ENCODE measurements at regions not wholly inside any gene's neighbourhood (a gene's known extent, or its start where the extent isn't known, plus 50 kb on each side); places are given as distances from the start of the nearest gene placed in this dataset.

GRCh38 chr18:11305507-11305906 is 156.1 kb upstream of the PIEZO2 start:
- H3K9me3 ChIP-seq (ENCODE audit: control insufficient read depth in 1 of 2, insufficient read depth in 1 of 2, low read length in 2 of 2) = peaks cover 0 to 14% of the 10 kb centered on the region in 2 experiments
- intact Hi-C loops (cut with DNase I, micrococcal nuclease) = no loop called here
- no peaks in the 10 kb centered on the region for H3K36me3 ChIP-seq (ENCODE audit: insufficient read depth, low read length)
- no peak overlapping the region for H3K27ac Mint-ChIP-seq
- no peak for DNase-seq
- H3K4me3 Mint-ChIP-seq = no peak overlapping the region
- H3K27me3 Mint-ChIP-seq = peaks cover 4% of the 10 kb centered on the region
- ChIA-PET CTCF (no interaction called here), POLR2A (no interaction called here)
- H3K4me1 Mint-ChIP-seq (ENCODE audit: low read depth) = no peaks in the 10 kb centered on the region
- ATAC-seq (ENCODE audit: poor library complexity) = no peak
- peaks cover 13% of the 10 kb centered on the region for H3K9me3 Mint-ChIP-seq
- H3K27ac ChIP-seq (ENCODE audit: low read depth in 1 of 2, low read length in 2 of 2) = no peak overlapping the region
- H3K27me3 ChIP-seq (ENCODE audit: control insufficient read depth in 1 of 2, insufficient read depth in 2 of 2, low read length in 2 of 2) = no peaks in the 10 kb centered on the region
- H3K4me3 ChIP-seq (ENCODE audit: low read length) = no peak overlapping the region
- H3K4me1 ChIP-seq (ENCODE audit: insufficient read depth, low read length) = no peaks in the 10 kb centered on the region
- no peak for TF ChIP-seq CTCF (IDR thresholded peaks at IDR 0.05)
- no peaks in the 10 kb centered on the region for H3K36me3 Mint-ChIP-seq (ENCODE audit: low read depth)

GRCh38 chr18:11304928-11305327 is 155.6 kb upstream of the PIEZO2 start:
- no peaks in the 10 kb centered on the region for H3K27me3 ChIP-seq (ENCODE audit: control insufficient read depth in 1 of 2, insufficient read depth in 2 of 2, low read length in 2 of 2)
- peaks cover 0 to 14% of the 10 kb centered on the region in 2 experiments for H3K9me3 ChIP-seq (ENCODE audit: control insufficient read depth in 1 of 2, insufficient read depth in 1 of 2, low read length in 2 of 2)
- H3K4me1 ChIP-seq (ENCODE audit: insufficient read depth, low read length) = no peaks in the 10 kb centered on the region
- Mint-ChIP-seq H3K27me3 (peaks cover 4% of the 10 kb centered on the region), H3K27ac (no peak overlapping the region), H3K36me3 (ENCODE audit: low read depth) (no peaks in the 10 kb centered on the region), H3K4me3 (no peak overlapping the region), H3K9me3 (peaks cover 16% of the 10 kb centered on the region), H3K4me1 (ENCODE audit: low read depth) (no peaks in the 10 kb centered on the region)
- no peaks in the 10 kb centered on the region for H3K36me3 ChIP-seq (ENCODE audit: insufficient read depth, low read length)
- DNase-seq = no peak
- no peak for ATAC-seq (ENCODE audit: poor library complexity)
- no peak overlapping the region for H3K27ac ChIP-seq (ENCODE audit: low read depth in 1 of 2, low read length in 2 of 2)
- no peak overlapping the region for H3K4me3 ChIP-seq (ENCODE audit: low read length)
- CTCF ChIA-PET = no interaction called here
- no peak for TF ChIP-seq CTCF (IDR thresholded peaks at IDR 0.05)
- intact Hi-C loops (cut with DNase I, micrococcal nuclease) = no loop called here
- POLR2A ChIA-PET = no interaction called here

GRCh38 chr18:11296946-11297345 is 147.6 kb upstream of the PIEZO2 start:
- H3K9me3 ChIP-seq (ENCODE audit: control insufficient read depth in 1 of 2, insufficient read depth in 1 of 2, low read length in 2 of 2) = no peaks in the 10 kb centered on the region
- ChIA-PET CTCF (interaction anchor here (1.5 kb wide), 1 partner anchor 9 kb away, joined by 3 read pairs; no protein-coding TSS in a partner anchor), POLR2A (no interaction called here)
- no peaks in the 10 kb centered on the region for H3K27me3 ChIP-seq (ENCODE audit: control insufficient read depth in 1 of 2, insufficient read depth in 2 of 2, low read length in 2 of 2)
- H3K27ac Mint-ChIP-seq = no peak overlapping the region
- H3K4me1 Mint-ChIP-seq (ENCODE audit: low read depth) = no peaks in the 10 kb centered on the region
- H3K27me3 Mint-ChIP-seq = no peaks in the 10 kb centered on the region
- ATAC-seq (ENCODE audit: poor library complexity) = no peak
- no peak for TF ChIP-seq CTCF (IDR thresholded peaks at IDR 0.05)
- no peaks in the 10 kb centered on the region for H3K36me3 ChIP-seq (ENCODE audit: insufficient read depth, low read length)
- no peak overlapping the region for H3K27ac ChIP-seq (ENCODE audit: low read depth in 1 of 2, low read length in 2 of 2)
- intact Hi-C loops (cut with DNase I, micrococcal nuclease) = no loop called here
- H3K36me3 Mint-ChIP-seq (ENCODE audit: low read depth) = no peaks in the 10 kb centered on the region
- DNase-seq = no peak
- H3K4me3 Mint-ChIP-seq = no peak overlapping the region
- peaks cover 16% of the 10 kb centered on the region for H3K9me3 Mint-ChIP-seq
- H3K4me1 ChIP-seq (ENCODE audit: insufficient read depth, low read length) = no peaks in the 10 kb centered on the region
- no peak overlapping the region for H3K4me3 ChIP-seq (ENCODE audit: low read length)
